ENCODE measurements at regions not wholly inside any gene's neighbourhood (a gene's known extent, or its start where the extent isn't known, plus 50 kb on each side); places are given as distances from the start of the nearest gene placed in this dataset.

DNA sequence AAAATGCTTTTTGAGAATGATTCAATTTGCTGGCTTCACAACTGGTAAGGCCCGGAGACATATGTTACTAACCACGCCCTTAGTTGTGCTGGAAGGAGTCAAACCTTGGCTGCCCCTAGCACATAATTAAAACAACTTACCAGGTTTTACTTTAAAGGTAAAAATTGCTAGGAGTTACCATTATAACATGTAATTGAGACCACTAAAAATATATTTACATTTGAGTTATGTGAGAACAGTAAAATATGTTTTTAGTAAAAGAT lies 435.6 kb upstream of the CDH9 start (continued):
- TF ChIP-seq, protein P1, sequence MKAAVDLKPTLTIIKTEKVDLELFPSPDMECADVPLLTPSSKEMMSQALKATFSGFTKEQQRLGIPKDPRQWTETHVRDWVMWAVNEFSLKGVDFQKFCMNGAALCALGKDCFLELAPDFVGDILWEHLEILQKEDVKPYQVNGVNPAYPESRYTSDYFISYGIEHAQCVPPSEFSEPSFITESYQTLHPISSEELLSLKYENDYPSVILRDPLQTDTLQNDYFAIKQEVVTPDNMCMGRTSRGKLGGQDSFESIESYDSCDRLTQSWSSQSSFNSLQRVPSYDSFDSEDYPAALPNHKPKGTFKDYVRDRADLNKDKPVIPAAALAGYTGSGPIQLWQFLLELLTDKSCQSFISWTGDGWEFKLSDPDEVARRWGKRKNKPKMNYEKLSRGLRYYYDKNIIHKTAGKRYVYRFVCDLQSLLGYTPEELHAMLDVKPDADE (IDR thresholded peaks at IDR 0.05), result no peak
- TF ChIP-seq ZNF114 (CRISPR knock-in tag; IDR thresholded peaks at IDR 0.05) (no peak), EZH2phosphoT487 (IDR thresholded peaks at IDR 0.05; ENCODE audit: unreplicated experiment) (no peak), JUNB (IDR thresholded peaks at IDR 0.05; ENCODE audit: unreplicated experiment) (no peak)

- no peak overlapping the region for H2AFZ ChIP-seq
- H3K27me3 Mint-ChIP-seq (ENCODE audit: insufficient read depth, low read depth, poor library complexity), result peaks cover 13% of the 10 kb centered on the region
- H3K4me2 ChIP-seq, result peak overlapping the region; percentile 79
- peak overlapping the region; percentile 93 for H3K27ac ChIP-seq (ENCODE audit: low read depth)
- peak overlapping the region; percentile 85 for H3K4me3 ChIP-seq
- DNase-seq (ENCODE audit: low spot score) (no peak), ATAC-seq (peak; percentile 7; the same call in 1 of the 3 replicates)
- peaks cover 14% of the 10 kb centered on the region; the same call in 2 of the 3 replicates for H3K4me1 Mint-ChIP-seq
- H3K4me3 Mint-ChIP-seq, result peak overlapping the region; percentile 97
- no peaks in the 10 kb centered on the region for H3K27me3 ChIP-seq (ENCODE audit: insufficient read depth)
- H4K20me1 ChIP-seq (replicated peaks; ENCODE audit: insufficient read depth), result peaks cover 3% of the 10 kb centered on the region; the same call in 1 of the 2 replicates
- 0 out of 2 replicates have a peak, but pooled peaks cover 4% of the 10 kb centered on the region for H3F3A ChIP-seq (replicated peaks; ENCODE audit: low read depth)
- H3K36me3 Mint-ChIP-seq (ENCODE audit: low read depth), result peaks cover 54% of the 10 kb centered on the region
- no peaks in the 10 kb centered on the region for H3K9me2 ChIP-seq (ENCODE audit: insufficient read depth)
- H3K36me3 ChIP-seq (ENCODE audit: insufficient read depth), result peaks cover 43% of the 10 kb centered on the region
- peaks cover 43% of the 10 kb centered on the region for H3K9me3 Mint-ChIP-seq
- TF ChIP-seq POLR2AphosphoS5 (IDR thresholded peaks at IDR 0.05; ENCODE audit: low read depth) (peak; percentile 2; the same call in 1 of the 2 replicates), EZH2phosphoT487 (IDR thresholded peaks at IDR 0.05; ENCODE audit: unreplicated experiment) (no peak)
- H3K79me2 ChIP-seq (replicated peaks; ENCODE audit: insufficient read depth), result peaks cover 51% of the 10 kb centered on the region
- peak overlapping the region; percentile 99 for H3K27ac Mint-ChIP-seq
- H3K4me1 ChIP-seq (ENCODE audit: insufficient read depth), result peaks cover 8% of the 10 kb centered on the region; the same call in 1 of the 2 replicates
Observed at GRCh38 chr5:27473307-27474046, 435.1 kb upstream of the CDH9 start.

- Mint-ChIP-seq H3K4me1 (peaks cover 18% of the 10 kb centered on the region; the same call in 2 of the 3 replicates), H3K27me3 (ENCODE audit: insufficient read depth, low read depth, poor library complexity) (peaks cover 13% of the 10 kb centered on the region), H3K4me3 (peak overlapping the region; percentile 97), H3K9me3 (peaks cover 39% of the 10 kb centered on the region), H3K36me3 (ENCODE audit: low read depth) (peaks cover 48% of the 10 kb centered on the region), H3K27ac (peak overlapping the region; percentile 99)
- peaks cover 37% of the 10 kb centered on the region for H3K36me3 ChIP-seq (ENCODE audit: insufficient read depth)
- H3F3A ChIP-seq (replicated peaks; ENCODE audit: low read depth), result 0 out of 2 replicates have a peak, but pooled peaks cover 4% of the 10 kb centered on the region
- peak overlapping the region; percentile 85 for H3K4me3 ChIP-seq
- H3K79me2 ChIP-seq (replicated peaks; ENCODE audit: insufficient read depth), result peaks cover 51% of the 10 kb centered on the region
- ATAC-seq (peak; percentile 21), DNase-seq (ENCODE audit: low spot score) (peak; percentile 22)
- H3K27me3 ChIP-seq (ENCODE audit: insufficient read depth), result no peaks in the 10 kb centered on the region
- no peak overlapping the region for H2AFZ ChIP-seq
- H3K4me1 ChIP-seq (ENCODE audit: insufficient read depth), result peaks cover 11% of the 10 kb centered on the region; the same call in 1 of the 2 replicates
- peak overlapping the region; percentile 93 for H3K27ac ChIP-seq (ENCODE audit: low read depth)
- no peaks in the 10 kb centered on the region for H3K9me2 ChIP-seq (ENCODE audit: insufficient read depth)
- TF ChIP-seq NANOG (IDR thresholded peaks at IDR 0.05; ENCODE audit: borderline replicate concordance) (no peak), CREB1 (CRISPR knock-in tag; IDR thresholded peaks at IDR 0.05; ENCODE audit: low read depth) (no peak), POLR2AphosphoS5 (IDR thresholded peaks at IDR 0.05; ENCODE audit: low read depth) (no peak), JUNB (IDR thresholded peaks at IDR 0.05; ENCODE audit: unreplicated experiment) (no peak)
- TF ChIP-seq, protein P2, sequence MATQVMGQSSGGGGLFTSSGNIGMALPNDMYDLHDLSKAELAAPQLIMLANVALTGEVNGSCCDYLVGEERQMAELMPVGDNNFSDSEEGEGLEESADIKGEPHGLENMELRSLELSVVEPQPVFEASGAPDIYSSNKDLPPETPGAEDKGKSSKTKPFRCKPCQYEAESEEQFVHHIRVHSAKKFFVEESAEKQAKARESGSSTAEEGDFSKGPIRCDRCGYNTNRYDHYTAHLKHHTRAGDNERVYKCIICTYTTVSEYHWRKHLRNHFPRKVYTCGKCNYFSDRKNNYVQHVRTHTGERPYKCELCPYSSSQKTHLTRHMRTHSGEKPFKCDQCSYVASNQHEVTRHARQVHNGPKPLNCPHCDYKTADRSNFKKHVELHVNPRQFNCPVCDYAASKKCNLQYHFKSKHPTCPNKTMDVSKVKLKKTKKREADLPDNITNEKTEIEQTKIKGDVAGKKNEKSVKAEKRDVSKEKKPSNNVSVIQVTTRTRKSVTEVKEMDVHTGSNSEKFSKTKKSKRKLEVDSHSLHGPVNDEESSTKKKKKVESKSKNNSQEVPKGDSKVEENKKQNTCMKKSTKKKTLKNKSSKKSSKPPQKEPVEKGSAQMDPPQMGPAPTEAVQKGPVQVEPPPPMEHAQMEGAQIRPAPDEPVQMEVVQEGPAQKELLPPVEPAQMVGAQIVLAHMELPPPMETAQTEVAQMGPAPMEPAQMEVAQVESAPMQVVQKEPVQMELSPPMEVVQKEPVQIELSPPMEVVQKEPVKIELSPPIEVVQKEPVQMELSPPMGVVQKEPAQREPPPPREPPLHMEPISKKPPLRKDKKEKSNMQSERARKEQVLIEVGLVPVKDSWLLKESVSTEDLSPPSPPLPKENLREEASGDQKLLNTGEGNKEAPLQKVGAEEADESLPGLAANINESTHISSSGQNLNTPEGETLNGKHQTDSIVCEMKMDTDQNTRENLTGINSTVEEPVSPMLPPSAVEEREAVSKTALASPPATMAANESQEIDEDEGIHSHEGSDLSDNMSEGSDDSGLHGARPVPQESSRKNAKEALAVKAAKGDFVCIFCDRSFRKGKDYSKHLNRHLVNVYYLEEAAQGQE (IDR thresholded peaks at IDR 0.05; ENCODE audit: unreplicated experiment), result no peak
- TF ChIP-seq, protein P3, sequence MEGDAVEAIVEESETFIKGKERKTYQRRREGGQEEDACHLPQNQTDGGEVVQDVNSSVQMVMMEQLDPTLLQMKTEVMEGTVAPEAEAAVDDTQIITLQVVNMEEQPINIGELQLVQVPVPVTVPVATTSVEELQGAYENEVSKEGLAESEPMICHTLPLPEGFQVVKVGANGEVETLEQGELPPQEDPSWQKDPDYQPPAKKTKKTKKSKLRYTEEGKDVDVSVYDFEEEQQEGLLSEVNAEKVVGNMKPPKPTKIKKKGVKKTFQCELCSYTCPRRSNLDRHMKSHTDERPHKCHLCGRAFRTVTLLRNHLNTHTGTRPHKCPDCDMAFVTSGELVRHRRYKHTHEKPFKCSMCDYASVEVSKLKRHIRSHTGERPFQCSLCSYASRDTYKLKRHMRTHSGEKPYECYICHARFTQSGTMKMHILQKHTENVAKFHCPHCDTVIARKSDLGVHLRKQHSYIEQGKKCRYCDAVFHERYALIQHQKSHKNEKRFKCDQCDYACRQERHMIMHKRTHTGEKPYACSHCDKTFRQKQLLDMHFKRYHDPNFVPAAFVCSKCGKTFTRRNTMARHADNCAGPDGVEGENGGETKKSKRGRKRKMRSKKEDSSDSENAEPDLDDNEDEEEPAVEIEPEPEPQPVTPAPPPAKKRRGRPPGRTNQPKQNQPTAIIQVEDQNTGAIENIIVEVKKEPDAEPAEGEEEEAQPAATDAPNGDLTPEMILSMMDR (conservative IDR thresholded peaks at IDR 0.05; ENCODE audit: low read depth in 2 of 2), result no peak
- H3K4me2 ChIP-seq, result peak overlapping the region; percentile 79
- peaks cover 3% of the 10 kb centered on the region; the same call in 1 of the 2 replicates for H4K20me1 ChIP-seq (replicated peaks; ENCODE audit: insufficient read depth)
Observed at GRCh38 chr5:27472871-27473270, 434.5 kb upstream of the CDH9 start.

Data from GM23338 (cell line).